SW 1271 (cell line): ENCODE measurements at regions not wholly inside any gene's neighbourhood (a gene's known extent, or its start where the extent isn't known, plus 50 kb on each side); places are given as distances from the start of the nearest gene placed in this dataset.

Experiments used
- DNase-seq, 2 experiments: peaks; one replicate each; lab custom pipeline; 2025; lab: John Stamatoyannopoulos, UW

- DNase-seq = no peak
Observed at GRCh38 chr2:167900435-167901114, 346.8 kb downstream of the STK39 start.

GRCh38 chr2:167898340-167898739 lies 349.1 kb downstream of the STK39 start:
- no peak for DNase-seq

GRCh38 chr2:167891841-167892240 lies 355.6 kb downstream of the STK39 start:
- no peak for DNase-seq

- no peak for DNase-seq
Observed at GRCh38 chr2:167890739-167891138, 356.7 kb downstream of the STK39 start.

GRCh38 chr2:167880415-167880814 lies 367.0 kb downstream of the STK39 start:
- DNase-seq = no peak

- DNase-seq = no peak
Observed at GRCh38 chr2:167875529-167875928, 371.9 kb downstream of the STK39 start.

- no peak for DNase-seq
Observed at GRCh38 chr2:167874812-167875211, 372.6 kb downstream of the STK39 start.

GRCh38 chr2:167871286-167871685 lies 376.1 kb downstream of the STK39 start:
- DNase-seq = no peak

- no peak for DNase-seq
Observed at GRCh38 chr2:167869200-167869599, 378.2 kb downstream of the STK39 start.

GRCh38 chr2:167863377-167863776 lies 384.0 kb downstream of the STK39 start:
- DNase-seq = no peak

GRCh38 chr2:167862782-167863181 lies 384.6 kb downstream of the STK39 start:
- DNase-seq = no peak

GRCh38 chr2:167862296-167862695 lies 385.1 kb downstream of the STK39 start:
- no peak for DNase-seq

- DNase-seq = no peak
Observed at GRCh38 chr2:167861574-167862193, 385.7 kb downstream of the STK39 start.

GRCh38 chr2:167860082-167860481 lies 387.3 kb downstream of the STK39 start:
- DNase-seq = no peak

- no peak for DNase-seq
Observed at GRCh38 chr2:167859676-167860075, 387.7 kb downstream of the STK39 start.

- no peak for DNase-seq
Observed at GRCh38 chr2:167858086-167858485, 389.3 kb downstream of the STK39 start.

GRCh38 chr2:167857416-167857815 lies 390.0 kb downstream of the STK39 start:
- DNase-seq = no peak

GRCh38 chr2:167856190-167856589 lies 391.2 kb downstream of the STK39 start:
- no peak for DNase-seq

- DNase-seq = no peak
Observed at GRCh38 chr2:167855211-167855610, 392.2 kb downstream of the STK39 start.

GRCh38 chr2:167853717-167854116 lies 393.7 kb downstream of the STK39 start:
- no peak for DNase-seq

GRCh38 chr2:167851876-167852275 lies 395.5 kb downstream of the STK39 start:
- DNase-seq = no peak

- no peak for DNase-seq
Observed at GRCh38 chr2:167851323-167851860, 396.0 kb downstream of the STK39 start.

GRCh38 chr2:167844714-167845530 lies 402.5 kb downstream of the STK39 start:
- no peak for DNase-seq
